WERI-Rb-1 (cell line): ENCODE measurements at regions not wholly inside any gene's neighbourhood (a gene's known extent, or its start where the extent isn't known, plus 50 kb on each side); places are given as distances from the start of the nearest gene placed in this dataset.

Experiments used
- DNase-seq: peaks from one replicate; pipeline ENCODE4 v3.0.0-alpha.2; 2020
- H3K27ac ChIP-seq: fragments of 250-450 bp; sonication (Bioruptor Pico); 2 replicates; pipeline ENCODE4 v1.5.1; 2020; ENCODE audit warnings: mild to moderate bottlenecking, moderate library complexity
- H3K27me3 ChIP-seq: fragments of 250-450 bp; sonication (Bioruptor Pico); 2 replicates; pipeline ENCODE4 v1.5.1; 2021; ENCODE audit warnings: mild to moderate bottlenecking, low read depth, moderate library complexity; ENCODE audit not compliant: insufficient read depth, severe bottlenecking
- H3K36me3 ChIP-seq: fragments of 250-450 bp; sonication (Bioruptor Pico); 2 replicates; pipeline ENCODE4 v1.5.1; 2020; ENCODE audit warnings: mild to moderate bottlenecking, moderate library complexity
- H3K4me3 ChIP-seq: 2 replicates; pipeline ENCODE4 v1.5.1; 2011; ENCODE audit warnings: low read depth, mild to moderate bottlenecking, control low read depth, low read length
- H3K9me3 ChIP-seq: fragments of 250-450 bp; sonication (Bioruptor Pico); 2 replicates; pipeline ENCODE4 v1.5.1; 2021; ENCODE audit warnings: mild to moderate bottlenecking, moderate library complexity; ENCODE audit not compliant: severe bottlenecking
- TF ChIP-seq, protein P1 (sequence below): IDR thresholded peaks from 2 replicates; pipeline ENCODE4 v1.5.1; 2011; ENCODE audit warnings: low read depth, mild to moderate bottlenecking, control low read depth, inconsistent platforms, low read length

- no peak for DNase-seq
- Histone ChIP-seq H3K4me3 (no peak overlapping the region), H3K9me3 (no peaks in the 10 kb centered on the region), H3K27me3 (no peaks in the 10 kb centered on the region), H3K36me3 (no peaks in the 10 kb centered on the region), H3K27ac (no peak overlapping the region)
- TF ChIP-seq, protein P1, sequence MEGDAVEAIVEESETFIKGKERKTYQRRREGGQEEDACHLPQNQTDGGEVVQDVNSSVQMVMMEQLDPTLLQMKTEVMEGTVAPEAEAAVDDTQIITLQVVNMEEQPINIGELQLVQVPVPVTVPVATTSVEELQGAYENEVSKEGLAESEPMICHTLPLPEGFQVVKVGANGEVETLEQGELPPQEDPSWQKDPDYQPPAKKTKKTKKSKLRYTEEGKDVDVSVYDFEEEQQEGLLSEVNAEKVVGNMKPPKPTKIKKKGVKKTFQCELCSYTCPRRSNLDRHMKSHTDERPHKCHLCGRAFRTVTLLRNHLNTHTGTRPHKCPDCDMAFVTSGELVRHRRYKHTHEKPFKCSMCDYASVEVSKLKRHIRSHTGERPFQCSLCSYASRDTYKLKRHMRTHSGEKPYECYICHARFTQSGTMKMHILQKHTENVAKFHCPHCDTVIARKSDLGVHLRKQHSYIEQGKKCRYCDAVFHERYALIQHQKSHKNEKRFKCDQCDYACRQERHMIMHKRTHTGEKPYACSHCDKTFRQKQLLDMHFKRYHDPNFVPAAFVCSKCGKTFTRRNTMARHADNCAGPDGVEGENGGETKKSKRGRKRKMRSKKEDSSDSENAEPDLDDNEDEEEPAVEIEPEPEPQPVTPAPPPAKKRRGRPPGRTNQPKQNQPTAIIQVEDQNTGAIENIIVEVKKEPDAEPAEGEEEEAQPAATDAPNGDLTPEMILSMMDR = no peak
Observed at GRCh38 chr11:25920356-25920755, 411.6 kb upstream of the ANO3 start.

GRCh38 chr11:25924586-25924985 is 407.3 kb upstream of the ANO3 start:
- H3K9me3 ChIP-seq = no peaks in the 10 kb centered on the region
- TF ChIP-seq, protein P1 = no peak

GRCh38 chr11:25925359-25925758 is 406.6 kb upstream of the ANO3 start:
- Histone ChIP-seq H3K36me3 (no peaks in the 10 kb centered on the region), H3K9me3 (no peaks in the 10 kb centered on the region), H3K27ac (no peak overlapping the region), H3K4me3 (no peak overlapping the region), H3K27me3 (no peaks in the 10 kb centered on the region)
- TF ChIP-seq, protein P1 = no peak
- no peak for DNase-seq

More at GRCh38 chr11:25924586-25924985, 407.3 kb upstream of the ANO3 start:
- Histone ChIP-seq H3K36me3 (no peaks in the 10 kb centered on the region), H3K27me3 (no peaks in the 10 kb centered on the region), H3K27ac (no peak overlapping the region), H3K4me3 (no peak overlapping the region)
- DNase-seq = no peak

GRCh38 chr11:25927411-25927953 is 404.4 kb upstream of the ANO3 start:
- H3K36me3 ChIP-seq = no peaks in the 10 kb centered on the region
- DNase-seq = no peak
- no peaks in the 10 kb centered on the region for H3K27me3 ChIP-seq
- no peak overlapping the region for H3K4me3 ChIP-seq
- no peaks in the 10 kb centered on the region for H3K9me3 ChIP-seq
- no peak overlapping the region for H3K27ac ChIP-seq
- TF ChIP-seq, protein P1 = no peak

- no peaks in the 10 kb centered on the region for H3K9me3 ChIP-seq
- H3K36me3 ChIP-seq = no peaks in the 10 kb centered on the region
- TF ChIP-seq, protein P1 = no peak
- H3K27me3 ChIP-seq = no peaks in the 10 kb centered on the region
- H3K27ac ChIP-seq = no peak overlapping the region
- H3K4me3 ChIP-seq = no peak overlapping the region
- DNase-seq = no peak
Observed at GRCh38 chr11:25928076-25928475, 403.9 kb upstream of the ANO3 start.

DNA sequence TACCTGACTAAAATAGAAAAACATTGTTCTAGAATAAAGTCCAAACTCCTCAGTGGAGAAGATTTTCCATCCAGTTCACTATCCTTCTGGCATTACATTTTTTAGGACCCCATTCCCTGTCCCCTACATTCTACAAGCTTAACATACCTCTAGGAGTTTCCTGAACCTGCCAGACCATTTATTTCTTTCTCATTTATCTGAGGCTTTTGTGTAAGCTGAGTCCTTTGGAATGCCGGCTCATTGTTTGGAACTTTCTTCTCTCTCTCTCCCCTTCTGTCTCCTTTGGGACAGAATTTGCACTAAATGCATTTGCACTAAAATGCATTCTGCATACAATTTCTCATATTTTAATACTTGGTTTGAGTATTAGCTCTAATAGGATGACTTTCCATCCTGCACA is 393.0 kb upstream of the ANO3 start:
- TF ChIP-seq, protein P1 = no peak
- H3K27me3 ChIP-seq = no peaks in the 10 kb centered on the region
- H3K9me3 ChIP-seq = no peaks in the 10 kb centered on the region
- H3K36me3 ChIP-seq = no peaks in the 10 kb centered on the region
- no peak overlapping the region for H3K4me3 ChIP-seq
- no peak for DNase-seq
- H3K27ac ChIP-seq = no peak overlapping the region
